ENCODE measurements at regions not wholly inside any gene's neighbourhood (a gene's known extent, or its start where the extent isn't known, plus 50 kb on each side); places are given as distances from the start of the nearest gene placed in this dataset.

DNA sequence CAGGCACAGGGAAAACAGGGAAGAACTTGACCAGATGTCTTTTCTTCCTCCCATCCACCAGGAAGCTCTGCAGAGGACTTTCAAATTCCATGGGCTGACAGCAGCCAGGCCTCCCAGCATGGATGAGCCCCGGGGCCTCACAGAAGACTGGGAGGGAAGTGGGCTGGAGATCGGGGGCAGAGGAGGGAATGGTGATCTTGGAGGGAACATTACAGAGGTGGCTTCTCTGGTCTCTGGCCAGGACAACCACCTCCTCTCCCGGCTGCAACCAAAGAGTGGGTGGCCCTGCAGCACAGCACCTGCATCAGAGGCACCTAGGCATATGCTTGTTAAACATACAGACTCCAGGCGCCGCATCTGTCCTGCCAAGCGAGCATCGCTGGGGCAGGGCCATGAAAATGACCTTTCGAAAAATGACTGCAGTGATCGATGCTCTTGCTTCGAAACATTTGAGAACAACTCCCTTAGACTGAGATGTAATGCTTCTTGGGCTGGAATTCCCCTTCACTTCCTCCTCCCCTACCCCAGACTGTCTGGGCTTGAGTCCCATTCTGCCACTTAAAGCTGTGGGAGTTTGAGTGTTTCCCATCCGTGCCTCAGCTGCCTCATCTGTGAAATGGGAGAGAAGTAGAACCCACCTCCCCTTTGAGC lies 68.7 kb upstream of the UNC5A start:
- Mint-ChIP-seq H3K27me3 (ENCODE audit: insufficient read depth, unreplicated experiment) (peaks cover 35% of the 10 kb centered on the region), H3K4me1 (ENCODE audit: insufficient read depth, unreplicated experiment) (no peaks in the 10 kb centered on the region), H3K27ac (ENCODE audit: low read depth, unreplicated experiment) (no peak overlapping the region), H3K36me3 (ENCODE audit: insufficient read depth, unreplicated experiment) (no peaks in the 10 kb centered on the region), H3K9me3 (ENCODE audit: unreplicated experiment) (no peaks in the 10 kb centered on the region), H3K4me3 (ENCODE audit: unreplicated experiment) (no peak overlapping the region)
- no TSS peak for BruUV-seq (replicated peaks)
- CTCF ChIA-PET: no interaction called here
- TF ChIP-seq CTCF (IDR thresholded peaks at IDR 0.05; ENCODE audit: unreplicated experiment): no peak
- POLR2A ChIA-PET: no interaction called here
- intact Hi-C loops (cut with micrococcal nuclease): no loop called here
- no peak for DNase-seq (ENCODE audit: unreplicated experiment)

DNA sequence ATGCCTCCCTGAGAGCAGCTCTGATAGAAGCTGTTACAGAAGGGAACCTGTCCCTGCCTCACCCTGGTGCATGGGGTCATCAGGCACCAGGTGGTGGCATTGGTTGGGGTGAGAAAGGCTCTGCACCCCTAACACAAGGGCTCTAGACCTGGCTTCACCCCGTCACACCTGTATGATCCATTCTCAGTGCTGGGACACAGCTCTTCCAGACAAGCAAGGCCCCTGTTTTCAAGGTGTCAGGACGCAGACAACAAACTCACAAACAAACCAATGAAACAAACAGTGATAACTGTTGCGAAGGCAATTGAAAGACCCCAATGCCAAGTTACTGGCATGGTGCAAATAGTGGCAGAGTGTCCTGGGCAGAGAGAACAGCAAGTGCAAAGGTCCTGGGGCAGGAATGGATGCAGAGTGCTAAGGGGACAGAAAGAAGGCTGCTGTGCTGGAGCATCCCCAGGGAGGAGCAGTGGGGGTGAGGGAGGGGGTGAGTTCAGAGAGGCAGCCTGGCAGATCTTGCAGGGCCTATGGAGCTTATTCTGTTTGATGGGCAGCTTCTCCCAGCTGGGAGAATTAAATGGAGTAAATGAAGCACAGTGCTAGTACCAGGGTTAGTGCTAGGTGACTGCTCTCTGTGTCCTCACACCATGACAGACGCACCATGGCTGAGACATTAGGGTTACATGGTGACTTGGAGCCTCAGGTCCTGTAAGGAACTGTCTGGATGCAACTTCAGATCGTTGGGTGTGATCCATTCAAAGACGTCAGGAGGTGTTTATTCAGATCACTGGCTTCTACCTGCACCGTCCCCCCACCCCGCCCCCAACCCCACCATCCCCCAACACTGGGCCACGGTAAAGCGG lies 67.9 kb upstream of the UNC5A start:
- ChIA-PET CTCF (no interaction called here), POLR2A (no interaction called here)
- no peaks in the 10 kb centered on the region for H3K9me3 Mint-ChIP-seq (ENCODE audit: unreplicated experiment)
- intact Hi-C loops (cut with micrococcal nuclease): no loop called here
- no peak for TF ChIP-seq CTCF (IDR thresholded peaks at IDR 0.05; ENCODE audit: unreplicated experiment)
- H3K4me1 Mint-ChIP-seq (ENCODE audit: insufficient read depth, unreplicated experiment): no peaks in the 10 kb centered on the region
- H3K36me3 Mint-ChIP-seq (ENCODE audit: insufficient read depth, unreplicated experiment): no peaks in the 10 kb centered on the region
- BruUV-seq (replicated peaks): no TSS peak
- H3K4me3 Mint-ChIP-seq (ENCODE audit: unreplicated experiment): no peak overlapping the region
- H3K27me3 Mint-ChIP-seq (ENCODE audit: insufficient read depth, unreplicated experiment): peaks cover 35% of the 10 kb centered on the region
- H3K27ac Mint-ChIP-seq (ENCODE audit: low read depth, unreplicated experiment): no peak overlapping the region
- no peak for DNase-seq (ENCODE audit: unreplicated experiment)

DNA sequence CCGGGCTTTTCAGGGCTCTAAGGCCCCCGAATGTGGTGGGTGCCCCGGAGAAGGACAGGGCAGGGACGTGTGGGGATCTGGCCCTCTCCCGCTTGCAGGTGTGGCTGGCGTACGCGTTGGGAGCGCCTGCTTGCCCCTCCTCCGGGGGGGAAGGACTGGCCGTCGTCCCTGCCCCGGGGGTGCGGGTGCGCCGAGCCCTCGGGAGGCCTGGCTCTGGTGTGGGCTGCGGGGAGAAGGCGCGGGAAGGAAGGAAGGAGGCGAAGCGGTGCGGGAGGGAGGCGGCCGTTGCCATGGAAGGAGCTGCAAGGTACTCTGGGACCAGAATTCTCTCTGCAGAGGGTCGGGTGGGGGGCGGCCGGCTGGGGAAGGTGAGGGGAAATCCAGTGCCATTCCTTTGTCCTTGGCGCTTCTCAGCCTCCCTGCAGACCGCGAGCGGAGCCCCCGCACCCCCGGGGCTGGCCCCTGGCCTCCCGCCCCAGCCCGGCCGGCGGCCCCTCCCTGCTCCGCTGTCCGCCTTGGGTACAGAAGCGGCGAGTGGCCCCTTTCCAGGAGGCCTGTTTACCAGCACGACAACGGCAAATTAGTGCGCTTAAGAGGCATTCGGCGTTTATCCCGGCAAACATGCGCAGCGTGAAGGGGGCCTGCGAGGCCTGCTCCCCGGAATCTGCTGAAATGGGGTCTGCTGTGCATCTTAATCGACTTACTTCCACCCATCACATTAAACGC lies 67.1 kb upstream of the UNC5A start:
- no peak for TF ChIP-seq CTCF (IDR thresholded peaks at IDR 0.05; ENCODE audit: unreplicated experiment)
- Mint-ChIP-seq H3K36me3 (ENCODE audit: insufficient read depth, unreplicated experiment) (no peaks in the 10 kb centered on the region), H3K4me1 (ENCODE audit: insufficient read depth, unreplicated experiment) (no peaks in the 10 kb centered on the region), H3K9me3 (ENCODE audit: unreplicated experiment) (no peaks in the 10 kb centered on the region), H3K4me3 (ENCODE audit: unreplicated experiment) (no peak overlapping the region), H3K27me3 (ENCODE audit: insufficient read depth, unreplicated experiment) (peaks cover 40% of the 10 kb centered on the region), H3K27ac (ENCODE audit: low read depth, unreplicated experiment) (no peak overlapping the region)
- DNase-seq (ENCODE audit: unreplicated experiment): no peak
- ChIA-PET POLR2A (no interaction called here), CTCF (interaction anchor here (0.6 kb wide), 1 partner anchor 62 kb away, joined by 3 read pairs; no protein-coding TSS in a partner anchor)
- intact Hi-C loops (cut with micrococcal nuclease): no loop called here
- BruUV-seq (replicated peaks): no TSS peak
